RWPE1 (cell line): ENCODE measurements at regions not wholly inside any gene's neighbourhood (a gene's known extent, or its start where the extent isn't known, plus 50 kb on each side); places are given as distances from the start of the nearest gene placed in this dataset.

Source experiments
- CTCF ChIA-PET: fragments of 350-600 bp; sonication (Branson Sonifier 250); formaldehyde crosslinking; extraction: SDS; loops from one replicate; lab custom pipeline; 2021; lab: Yijun Ruan, JAX
- POLR2A ChIA-PET: fragments of 400-600 bp; formaldehyde crosslinking; extraction: SDS; loops from one replicate; lab custom pipeline; 2020; ENCODE audit warnings: antibody characterized with exemption; ENCODE audit not compliant: low non-redundant PET; lab: Yijun Ruan, JAX
- DNase-seq: peaks from one replicate; pipeline ENCODE4 v3.0.0; 2012; ENCODE audit warnings: low spot score
- H3K27ac ChIP-seq: fragments of 450-650 bp; 2 replicates; pipeline ENCODE4 v1.5.1; 2017
- TF ChIP-seq, protein P1 (sequence below): fragments of 450-650 bp; conservative IDR thresholded peaks from 2 replicates; pipeline ENCODE4 v1.5.1; 2017; ENCODE audit warnings: low read depth, mild to moderate bottlenecking

DNA sequence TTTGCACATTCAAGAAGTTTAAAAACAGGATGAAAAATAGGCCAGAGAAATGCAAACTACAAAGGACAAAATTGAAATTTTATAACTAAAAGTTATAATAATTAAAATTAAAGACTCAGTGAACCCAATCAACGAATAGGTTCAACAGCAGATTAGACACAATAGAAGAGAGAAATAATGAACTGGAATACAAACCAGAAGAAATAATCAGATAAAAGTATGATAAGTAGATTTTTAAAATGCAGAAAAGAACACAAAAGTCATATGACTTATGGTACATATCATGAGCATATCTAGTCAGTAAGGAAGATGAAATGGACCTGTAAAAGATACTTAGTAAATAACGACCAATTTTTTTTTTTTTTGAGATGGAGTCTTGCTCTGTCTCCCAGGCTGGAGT is 108.1 kb upstream of the COG2 start:
- ChIA-PET POLR2A (no interaction called here), CTCF (no interaction called here)
- TF ChIP-seq, protein P1, sequence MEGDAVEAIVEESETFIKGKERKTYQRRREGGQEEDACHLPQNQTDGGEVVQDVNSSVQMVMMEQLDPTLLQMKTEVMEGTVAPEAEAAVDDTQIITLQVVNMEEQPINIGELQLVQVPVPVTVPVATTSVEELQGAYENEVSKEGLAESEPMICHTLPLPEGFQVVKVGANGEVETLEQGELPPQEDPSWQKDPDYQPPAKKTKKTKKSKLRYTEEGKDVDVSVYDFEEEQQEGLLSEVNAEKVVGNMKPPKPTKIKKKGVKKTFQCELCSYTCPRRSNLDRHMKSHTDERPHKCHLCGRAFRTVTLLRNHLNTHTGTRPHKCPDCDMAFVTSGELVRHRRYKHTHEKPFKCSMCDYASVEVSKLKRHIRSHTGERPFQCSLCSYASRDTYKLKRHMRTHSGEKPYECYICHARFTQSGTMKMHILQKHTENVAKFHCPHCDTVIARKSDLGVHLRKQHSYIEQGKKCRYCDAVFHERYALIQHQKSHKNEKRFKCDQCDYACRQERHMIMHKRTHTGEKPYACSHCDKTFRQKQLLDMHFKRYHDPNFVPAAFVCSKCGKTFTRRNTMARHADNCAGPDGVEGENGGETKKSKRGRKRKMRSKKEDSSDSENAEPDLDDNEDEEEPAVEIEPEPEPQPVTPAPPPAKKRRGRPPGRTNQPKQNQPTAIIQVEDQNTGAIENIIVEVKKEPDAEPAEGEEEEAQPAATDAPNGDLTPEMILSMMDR = no peak
- H3K27ac ChIP-seq = no peak overlapping the region
- DNase-seq = no peak

DNA sequence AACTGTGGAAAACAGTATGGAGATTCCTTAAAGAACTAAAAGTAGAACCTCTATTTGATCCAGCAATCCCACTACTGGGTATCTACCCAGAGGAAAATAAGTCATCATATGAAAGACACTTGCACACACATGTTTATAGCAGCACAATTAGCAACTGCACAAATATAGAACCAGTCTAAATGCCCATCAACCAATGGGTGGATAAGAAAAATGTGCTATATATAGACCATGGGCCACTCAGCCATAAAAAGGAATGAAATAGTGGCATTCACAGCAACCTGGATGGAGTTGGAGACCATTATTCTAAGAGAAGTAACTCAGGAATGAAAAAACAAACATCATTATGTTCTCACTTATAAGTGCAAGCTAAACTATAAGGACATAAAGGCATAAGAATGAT is 105.0 kb upstream of the PGBD5 start:
- no peak overlapping the region for H3K27ac ChIP-seq
- TF ChIP-seq, protein P1 = no peak
- DNase-seq = no peak
- POLR2A ChIA-PET = no interaction called here
- CTCF ChIA-PET = no interaction called here

DNA sequence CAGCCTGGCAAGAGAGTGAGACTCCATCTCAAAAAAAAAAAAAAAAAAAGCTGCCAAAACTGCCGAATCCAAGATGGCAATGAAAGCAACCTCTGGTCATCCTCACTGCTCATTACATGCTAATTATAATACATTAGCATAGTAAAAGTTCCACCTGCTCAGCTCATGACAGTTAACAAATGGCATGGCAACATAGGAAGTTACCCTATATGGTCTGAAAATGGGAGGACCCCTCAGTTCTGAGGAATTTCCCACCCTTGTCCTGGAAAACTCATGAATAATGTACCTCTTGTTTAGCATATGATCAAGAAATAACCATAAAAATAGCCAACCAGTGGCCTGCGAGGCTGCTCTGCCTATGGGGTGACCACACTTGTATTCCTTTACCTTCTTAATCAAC is 93.1 kb upstream of the PGBD5 start:
- no peak overlapping the region for H3K27ac ChIP-seq
- POLR2A ChIA-PET = no interaction called here
- no peak for DNase-seq
- CTCF ChIA-PET = no interaction called here
- TF ChIP-seq, protein P1 = no peak

DNA sequence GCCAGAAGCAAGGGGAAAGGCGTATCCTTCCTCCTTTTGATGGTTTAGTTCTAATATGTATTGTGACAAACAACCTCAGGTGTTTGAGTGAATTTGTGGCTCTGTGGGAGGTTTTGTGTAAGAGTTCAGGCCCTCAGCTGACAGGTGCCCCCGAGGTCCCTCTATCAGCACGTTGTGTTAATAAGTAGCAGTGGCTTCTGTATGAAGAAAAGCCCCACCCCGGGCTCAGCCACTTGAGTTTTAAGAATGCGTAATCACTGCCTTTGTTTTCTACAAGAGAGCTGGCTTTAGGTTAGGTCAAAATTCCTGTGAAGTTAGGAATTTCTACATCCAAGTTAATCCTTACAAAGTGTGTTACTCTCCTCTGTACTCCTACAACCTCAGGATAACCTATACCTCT is 92.4 kb upstream of the PGBD5 start:
- no peak for DNase-seq
- TF ChIP-seq, protein P1 = no peak
- ChIA-PET CTCF (no interaction called here), POLR2A (no interaction called here)
- no peak overlapping the region for H3K27ac ChIP-seq

DNA sequence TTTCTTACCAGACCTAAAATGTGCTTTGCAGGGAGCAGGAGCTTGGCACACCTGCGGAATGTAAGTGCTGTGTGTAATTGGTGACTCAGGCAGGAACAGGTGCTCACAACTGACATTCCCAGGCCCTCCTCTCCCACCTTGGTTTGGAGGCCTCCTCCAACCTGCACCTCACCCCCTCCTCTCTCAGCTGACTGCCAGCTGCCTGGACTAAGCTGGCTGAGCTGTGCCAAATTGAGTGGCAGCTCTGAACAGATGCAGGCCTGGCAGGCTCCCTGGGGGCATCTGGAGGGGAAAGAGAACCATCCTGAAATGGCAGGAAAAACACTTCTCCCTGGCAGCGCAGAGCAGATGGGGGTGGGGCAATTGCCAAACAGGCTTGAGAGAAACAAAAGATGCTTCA is 91.7 kb upstream of the PGBD5 start:
- CTCF ChIA-PET = no interaction called here
- H3K27ac ChIP-seq = no peak overlapping the region
- TF ChIP-seq, protein P1 = no peak
- POLR2A ChIA-PET = no interaction called here
- DNase-seq = peak; percentile 30

DNA sequence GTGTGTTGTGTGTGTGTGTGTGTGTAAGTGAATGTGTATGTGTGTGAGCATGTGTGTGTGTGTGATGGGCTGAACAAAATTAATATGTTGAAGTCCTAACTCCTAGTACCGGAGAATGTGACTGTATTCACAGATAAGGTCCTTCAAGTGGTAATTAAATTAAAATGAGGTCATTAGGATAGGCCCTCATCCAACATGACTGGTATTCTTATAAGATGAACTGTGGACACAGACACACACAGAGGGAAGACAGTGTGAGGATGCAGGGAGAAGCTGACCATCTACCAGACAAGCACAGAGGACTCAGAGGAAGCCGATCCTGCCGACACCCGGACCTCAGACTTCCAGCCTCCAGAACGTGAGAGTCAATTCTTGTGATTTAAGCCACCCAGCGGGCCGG is 91.2 kb upstream of the PGBD5 start:
- CTCF ChIA-PET = no interaction called here
- TF ChIP-seq, protein P1 = no peak
- POLR2A ChIA-PET = no interaction called here
- no peak for DNase-seq
- H3K27ac ChIP-seq = no peak overlapping the region

DNA sequence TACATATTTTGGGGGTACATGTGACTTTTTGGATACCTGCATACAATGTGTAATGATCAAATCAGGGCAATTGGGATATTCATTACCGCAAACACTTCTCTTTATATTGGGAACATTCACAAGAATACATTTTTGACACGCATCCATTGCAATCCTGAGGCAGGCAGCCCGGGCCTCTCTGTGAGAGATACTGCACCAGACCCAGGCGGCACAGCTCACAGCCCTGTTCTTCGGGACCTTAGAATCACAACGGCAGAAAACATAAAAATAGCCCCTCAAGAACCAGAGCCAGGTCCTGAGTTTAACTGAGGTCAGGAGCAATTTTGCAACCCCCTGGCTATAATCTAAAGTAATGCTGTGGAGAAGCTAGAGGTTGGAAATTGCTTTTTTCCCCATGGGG is 90.8 kb upstream of the PGBD5 start:
- TF ChIP-seq, protein P1 = no peak
- ChIA-PET POLR2A (no interaction called here), CTCF (no interaction called here)
- DNase-seq = no peak
- H3K27ac ChIP-seq = no peak overlapping the region
